Midbrain (tissue), 1 donor: ENCODE measurements at regions not wholly inside any gene's neighbourhood (a gene's known extent, or its start where the extent isn't known, plus 50 kb on each side); places are given as distances from the start of the nearest gene placed in this dataset.

Source experiments
- DNase-seq: peaks from one replicate; lab custom pipeline; 2025; lab: John Stamatoyannopoulos, UW

- DNase-seq, result no peak
These were observed 303.5 kb downstream of the AHR start for GRCh38 chr7:17601921-17602320.

GRCh38 chr7:17608114-17608833 lies 309.8 kb downstream of the AHR start:
- DNase-seq, result no peak

- no peak for DNase-seq
These were observed 313.2 kb downstream of the AHR start for GRCh38 chr7:17611611-17612010.

GRCh38 chr7:17613338-17614041 lies 315.0 kb downstream of the AHR start:
- no peak for DNase-seq

GRCh38 chr7:17617380-17617779 lies 318.9 kb downstream of the AHR start:
- no peak for DNase-seq

- DNase-seq, result no peak
These were observed 319.6 kb downstream of the AHR start for GRCh38 chr7:17617857-17618651.

- DNase-seq, result no peak
These were observed 320.2 kb downstream of the AHR start for GRCh38 chr7:17618652-17618974.

- DNase-seq, result no peak
These were observed 320.9 kb downstream of the AHR start for GRCh38 chr7:17619196-17619818.

GRCh38 chr7:17620566-17620965 lies 319.7 kb downstream of the SNX13 start:
- DNase-seq, result no peak

GRCh38 chr7:17622451-17622850 lies 317.8 kb downstream of the SNX13 start:
- DNase-seq, result no peak

- no peak for DNase-seq
These were observed 316.6 kb downstream of the SNX13 start for GRCh38 chr7:17623546-17624185.

- no peak for DNase-seq
These were observed 315.9 kb downstream of the SNX13 start for GRCh38 chr7:17624379-17624778.

- DNase-seq, result no peak
These were observed 315.3 kb downstream of the SNX13 start for GRCh38 chr7:17625043-17625442.

GRCh38 chr7:17626235-17626634 lies 314.1 kb downstream of the SNX13 start:
- DNase-seq, result no peak

- no peak for DNase-seq
These were observed 309.2 kb downstream of the SNX13 start for GRCh38 chr7:17631061-17631460.

- DNase-seq, result no peak
These were observed 307.9 kb downstream of the SNX13 start for GRCh38 chr7:17632384-17632783.

- DNase-seq, result no peak
These were observed 307.2 kb downstream of the SNX13 start for GRCh38 chr7:17633067-17633466.

GRCh38 chr7:17638727-17639126 lies 301.6 kb downstream of the SNX13 start:
- DNase-seq, result no peak

- DNase-seq, result peak; percentile 18
These were observed 299.4 kb downstream of the SNX13 start for GRCh38 chr7:17640730-17641377.

- DNase-seq, result no peak
These were observed 294.8 kb downstream of the SNX13 start for GRCh38 chr7:17645500-17645899.

GRCh38 chr7:17646253-17646956 lies 293.9 kb downstream of the SNX13 start:
- peak; percentile 15 for DNase-seq
